ENCODE measurements at regions not wholly inside any gene's neighbourhood (a gene's known extent, or its start where the extent isn't known, plus 50 kb on each side); places are given as distances from the start of the nearest gene placed in this dataset.

DNA sequence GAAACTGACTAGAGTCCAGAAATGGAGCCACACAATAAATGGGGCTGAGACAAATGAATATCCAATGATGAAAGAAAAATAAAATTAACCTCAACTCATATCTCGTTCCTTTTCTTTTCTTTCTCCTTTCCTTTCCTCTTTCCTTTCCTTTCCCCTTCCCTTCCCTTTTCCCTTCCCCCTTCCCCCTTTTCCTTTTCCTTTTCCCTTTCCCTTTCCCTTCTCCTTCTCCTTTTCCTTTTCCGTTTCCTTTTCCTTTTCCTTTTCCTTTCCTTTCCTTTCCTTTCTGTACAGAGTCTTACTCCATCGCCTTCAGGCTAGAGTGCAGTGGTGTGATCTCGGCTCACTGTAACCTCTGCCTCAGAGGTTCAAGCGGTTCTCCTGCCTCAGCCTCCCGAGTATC, 146.3 kb downstream of the RTL9 start:
- TF ChIP-seq, protein P1, sequence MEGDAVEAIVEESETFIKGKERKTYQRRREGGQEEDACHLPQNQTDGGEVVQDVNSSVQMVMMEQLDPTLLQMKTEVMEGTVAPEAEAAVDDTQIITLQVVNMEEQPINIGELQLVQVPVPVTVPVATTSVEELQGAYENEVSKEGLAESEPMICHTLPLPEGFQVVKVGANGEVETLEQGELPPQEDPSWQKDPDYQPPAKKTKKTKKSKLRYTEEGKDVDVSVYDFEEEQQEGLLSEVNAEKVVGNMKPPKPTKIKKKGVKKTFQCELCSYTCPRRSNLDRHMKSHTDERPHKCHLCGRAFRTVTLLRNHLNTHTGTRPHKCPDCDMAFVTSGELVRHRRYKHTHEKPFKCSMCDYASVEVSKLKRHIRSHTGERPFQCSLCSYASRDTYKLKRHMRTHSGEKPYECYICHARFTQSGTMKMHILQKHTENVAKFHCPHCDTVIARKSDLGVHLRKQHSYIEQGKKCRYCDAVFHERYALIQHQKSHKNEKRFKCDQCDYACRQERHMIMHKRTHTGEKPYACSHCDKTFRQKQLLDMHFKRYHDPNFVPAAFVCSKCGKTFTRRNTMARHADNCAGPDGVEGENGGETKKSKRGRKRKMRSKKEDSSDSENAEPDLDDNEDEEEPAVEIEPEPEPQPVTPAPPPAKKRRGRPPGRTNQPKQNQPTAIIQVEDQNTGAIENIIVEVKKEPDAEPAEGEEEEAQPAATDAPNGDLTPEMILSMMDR (IDR thresholded peaks at IDR 0.05), result no peak
- no peak for TF ChIP-seq EZH2phosphoT487 (IDR thresholded peaks at IDR 0.05; ENCODE audit: borderline replicate concordance, low read depth)
- TF ChIP-seq, protein P2, sequence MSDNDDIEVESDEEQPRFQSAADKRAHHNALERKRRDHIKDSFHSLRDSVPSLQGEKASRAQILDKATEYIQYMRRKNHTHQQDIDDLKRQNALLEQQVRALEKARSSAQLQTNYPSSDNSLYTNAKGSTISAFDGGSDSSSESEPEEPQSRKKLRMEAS (IDR thresholded peaks at IDR 0.05; ENCODE audit: low read depth), result no peak
- no peak for TF ChIP-seq SIN3A (IDR thresholded peaks at IDR 0.05; ENCODE audit: borderline replicate concordance, low read depth, low read length)
- TF ChIP-seq FOXJ3 (CRISPR knock-in tag; IDR thresholded peaks at IDR 0.05), result no peak
- TF ChIP-seq USF2 (IDR thresholded peaks at IDR 0.05; ENCODE audit: borderline replicate concordance, low read depth, low read length), result no peak
- TF ChIP-seq RAD21 (IDR thresholded peaks at IDR 0.05; ENCODE audit: low read length), result no peak
- no peak for TF ChIP-seq POLR2AphosphoS5 (IDR thresholded peaks at IDR 0.05; ENCODE audit: low read depth, low read length)
- no peak for TF ChIP-seq TEAD4 (IDR thresholded peaks at IDR 0.05; ENCODE audit: borderline replicate concordance, insufficient read depth)
- no peak for TF ChIP-seq EP300 (IDR thresholded peaks at IDR 0.05; ENCODE audit: borderline replicate concordance in 1 of 2, low read depth in 1 of 2, low read length in 1 of 2)
